ENCODE measurements at regions not wholly inside any gene's neighbourhood (a gene's known extent, or its start where the extent isn't known, plus 50 kb on each side); places are given as distances from the start of the nearest gene placed in this dataset.

- TF ChIP-seq CTCF (conservative IDR thresholded peaks at IDR 0.05; ENCODE audit: low read depth, low read length) (no peak), CEBPB (IDR thresholded peaks at IDR 0.05; ENCODE audit: low read depth, low read length) (no peak), MAFK (IDR thresholded peaks at IDR 0.05; ENCODE audit: low read depth, low read length) (no peak), NFE2L2 (IDR thresholded peaks at IDR 0.05; ENCODE audit: low read depth, low read length) (no peak)
These were observed 1059.1 kb downstream of the SORCS3 start for GRCh38 chr10:105700218-105700617.
